Mesendoderm (in vitro differentiated cells): ENCODE measurements at regions not wholly inside any gene's neighbourhood (a gene's known extent, or its start where the extent isn't known, plus 50 kb on each side); places are given as distances from the start of the nearest gene placed in this dataset.

Experiments used
- DNase-seq: peaks from one replicate; pipeline ENCODE4 v3.0.0; 2013
- H2AK5ac ChIP-seq: 2 replicates; pipeline ENCODE4 v1.6.1; 2013; ENCODE audit warnings: low read length, inconsistent platforms
- H2BK120ac ChIP-seq: 2 replicates; pipeline ENCODE4 v1.6.1; 2013; ENCODE audit warnings: low read depth, mild to moderate bottlenecking, low read length, moderate library complexity, mixed read lengths
- H2BK15ac ChIP-seq: replicated peaks from 2 replicates; pipeline ENCODE4 v1.6.1; 2013; ENCODE audit warnings: low read depth, mild to moderate bottlenecking, moderate library complexity
- H2BK5ac ChIP-seq: 2 replicates; pipeline ENCODE4 v1.6.1; 2013; ENCODE audit warnings: low read length, inconsistent platforms
- H3K18ac ChIP-seq: 2 replicates; pipeline ENCODE4 v1.6.1; 2013; ENCODE audit warnings: mild to moderate bottlenecking, low read length, mixed read lengths
- H3K23ac ChIP-seq: one replicate; pipeline ENCODE4 v1.6.1; 2013; ENCODE audit warnings: low read length
- H3K27ac ChIP-seq: 2 replicates; pipeline ENCODE4 v1.5.1; 2013; ENCODE audit warnings: low read depth, mild to moderate bottlenecking, inconsistent platforms, low read length, moderate library complexity
- H3K27me3 ChIP-seq: 2 replicates; pipeline ENCODE4 v1.6.1; 2013; ENCODE audit warnings: low read length, control low read depth, mild to moderate bottlenecking, inconsistent platforms; ENCODE audit not compliant: insufficient read depth, poor library complexity
- H3K36me3 ChIP-seq: 2 replicates; pipeline ENCODE4 v1.6.1; 2013; ENCODE audit warnings: low read length, inconsistent platforms; ENCODE audit not compliant: control insufficient read depth, insufficient read depth
- H3K4ac ChIP-seq: one replicate; pipeline ENCODE4 v1.6.1; 2013; ENCODE audit warnings: low read depth, mild to moderate bottlenecking, low read length, moderate library complexity
- H3K4me1 ChIP-seq: 2 replicates; pipeline ENCODE4 v1.6.1; 2013; ENCODE audit warnings: low read depth, low read length, inconsistent platforms; ENCODE audit not compliant: control insufficient read depth
- H3K4me2 ChIP-seq: 2 replicates; pipeline ENCODE4 v1.6.1; 2013; ENCODE audit warnings: low read length
- H3K4me3 ChIP-seq: 2 replicates; pipeline ENCODE4 v1.5.1; 2013; ENCODE audit warnings: mild to moderate bottlenecking, low read length
- H3K56ac ChIP-seq: one replicate; pipeline ENCODE4 v1.6.1; 2013; ENCODE audit warnings: low read length
- H3K79me1 ChIP-seq: 2 replicates; pipeline ENCODE4 v1.6.1; 2013; ENCODE audit warnings: low read length, inconsistent platforms
- H3K79me2 ChIP-seq: 2 replicates; pipeline ENCODE4 v1.6.1; 2013; ENCODE audit warnings: mild to moderate bottlenecking, low read length; ENCODE audit not compliant: control insufficient read depth, insufficient read depth
- H3K9ac ChIP-seq: 2 replicates; pipeline ENCODE4 v1.6.1; 2013; ENCODE audit warnings: low read length, inconsistent platforms
- H4K5ac ChIP-seq: one replicate; pipeline ENCODE4 v1.6.1; 2013; ENCODE audit warnings: low read length
- H4K8ac ChIP-seq: one replicate; pipeline ENCODE4 v1.6.1; 2013; ENCODE audit warnings: low read depth, mild to moderate bottlenecking, control low read depth, low read length, moderate library complexity
- WGBS: extraction: QIAGEN DNeasy Blood & Tissue Kit; methylation state at CpG from one replicate; pipeline ENCODE4 v1.1.7; 2013; ENCODE audit warnings: low lambda C conversion rate, missing lambda C conversion rate; ENCODE audit not compliant: insufficient coverage; ENCODE audit errors: extremely low coverage; 5-methylcytosine and 5-hydroxymethylcytosine counted together

DNA sequence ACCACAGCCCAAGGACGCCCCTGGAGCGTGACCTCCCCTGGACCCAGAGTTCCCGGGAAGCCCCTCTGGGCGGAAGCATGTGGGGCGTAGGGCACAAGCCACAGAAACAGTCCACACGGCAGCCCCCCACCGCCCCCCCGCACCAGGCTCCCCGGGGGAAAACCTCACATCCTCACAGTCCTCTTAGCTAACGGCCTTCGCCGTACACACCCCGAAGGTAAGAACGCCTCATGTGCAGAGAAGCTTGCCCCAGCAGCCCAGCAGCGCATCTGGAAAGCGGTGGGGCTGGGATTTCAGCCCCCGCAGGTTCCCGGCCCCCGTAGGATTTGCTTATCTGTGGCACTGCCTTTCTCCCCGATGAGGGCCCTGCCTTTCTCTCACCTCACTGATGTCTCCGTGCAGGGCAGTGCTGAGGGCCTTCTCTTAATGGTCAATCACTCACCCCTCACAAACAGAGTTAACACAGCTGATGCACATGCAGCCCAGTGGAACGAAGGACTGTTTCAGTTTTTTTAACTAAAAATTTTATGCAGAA is 309.2 kb downstream of the BRD1 start:
- H3K23ac ChIP-seq, result no peak overlapping the region
- no peak overlapping the region for H4K8ac ChIP-seq
- H3K4me1 ChIP-seq, result no peaks in the 10 kb centered on the region
- no peak overlapping the region for H3K4me3 ChIP-seq
- H2BK15ac ChIP-seq, result no peak overlapping the region
- H3K79me1 ChIP-seq, result no peaks in the 10 kb centered on the region
- no peak overlapping the region for H3K27ac ChIP-seq
- H3K9ac ChIP-seq, result no peak overlapping the region
- H4K5ac ChIP-seq, result no peak overlapping the region
- no peak overlapping the region for H3K56ac ChIP-seq
- no peak overlapping the region for H3K18ac ChIP-seq
- no CpG with 5 or more reads among the region's 22 CpGs for WGBS
- H2BK5ac ChIP-seq, result no peak overlapping the region
- no peak for DNase-seq
- no peak overlapping the region for H2AK5ac ChIP-seq
- H2BK120ac ChIP-seq, result no peak overlapping the region
- no peak overlapping the region for H3K4me2 ChIP-seq
- no peak overlapping the region for H3K4ac ChIP-seq
- no peaks in the 10 kb centered on the region for H3K79me2 ChIP-seq
- no peaks in the 10 kb centered on the region for H3K27me3 ChIP-seq
- no peaks in the 10 kb centered on the region for H3K36me3 ChIP-seq

DNA sequence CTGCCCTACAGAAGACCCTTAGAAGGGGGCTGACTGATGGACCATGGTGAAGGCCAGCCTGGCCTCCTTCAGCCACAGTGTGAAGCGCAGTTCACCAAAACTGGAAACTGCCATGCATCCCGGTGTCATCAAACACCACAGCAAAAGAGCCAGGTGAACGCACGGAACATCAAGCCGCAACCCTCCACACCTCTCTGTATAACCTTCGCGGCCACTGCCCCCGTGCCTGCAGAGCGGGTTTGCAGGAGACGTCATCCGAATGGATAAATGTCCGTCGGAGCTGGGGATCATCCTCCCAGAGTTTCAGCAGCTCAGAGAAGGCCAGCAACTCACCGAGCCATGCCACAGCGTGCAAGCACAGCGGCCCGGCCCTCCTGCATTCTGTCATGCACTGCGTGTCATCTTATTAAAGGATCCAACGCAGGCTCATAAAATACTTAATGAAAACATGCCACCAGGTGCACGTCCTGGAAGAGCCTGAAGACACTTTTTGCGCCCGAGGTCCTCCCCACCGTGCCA is 309.9 kb downstream of the BRD1 start:
- WGBS, result no CpG with 5 or more reads among the region's 23 CpGs
- no peaks in the 10 kb centered on the region for H3K27me3 ChIP-seq
- H3K27ac ChIP-seq, result no peak overlapping the region
- H3K9ac ChIP-seq, result no peak overlapping the region
- no peak overlapping the region for H3K18ac ChIP-seq
- H3K4me1 ChIP-seq, result no peaks in the 10 kb centered on the region
- H2BK120ac ChIP-seq, result no peak overlapping the region
- H3K79me1 ChIP-seq, result no peaks in the 10 kb centered on the region
- no peak overlapping the region for H3K4me2 ChIP-seq
- H3K79me2 ChIP-seq, result no peaks in the 10 kb centered on the region
- no peak overlapping the region for H3K23ac ChIP-seq
- no peak overlapping the region for H4K5ac ChIP-seq
- no peak for DNase-seq
- H3K56ac ChIP-seq, result no peak overlapping the region
- H3K36me3 ChIP-seq, result no peaks in the 10 kb centered on the region
- no peak overlapping the region for H3K4ac ChIP-seq
- H2BK15ac ChIP-seq, result no peak overlapping the region
- H4K8ac ChIP-seq, result no peak overlapping the region
- H2AK5ac ChIP-seq, result no peak overlapping the region
- H3K4me3 ChIP-seq, result no peak overlapping the region
- H2BK5ac ChIP-seq, result no peak overlapping the region

DNA sequence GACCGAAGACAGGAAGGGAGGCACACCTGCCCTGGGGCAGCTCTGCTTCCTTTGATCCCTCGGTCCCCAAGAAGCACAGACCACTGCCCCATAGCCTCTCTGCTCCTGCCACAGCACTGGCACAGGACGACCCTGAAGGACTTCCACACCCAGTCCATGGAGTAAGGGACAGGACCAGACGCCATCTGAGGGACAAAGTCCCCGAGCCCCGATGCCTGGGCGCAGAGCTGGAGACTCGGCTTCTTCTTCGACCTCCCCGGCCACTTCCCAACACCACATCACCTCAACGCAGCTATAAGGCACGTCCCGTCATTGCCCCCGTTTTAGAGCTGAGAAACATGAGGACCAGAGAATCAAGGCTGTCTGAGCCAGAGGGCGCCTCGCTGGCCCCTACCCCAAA is 310.5 kb downstream of the BRD1 start:
- H3K4me1 ChIP-seq, result no peaks in the 10 kb centered on the region
- no peak overlapping the region for H3K18ac ChIP-seq
- H3K36me3 ChIP-seq, result no peaks in the 10 kb centered on the region
- H2BK15ac ChIP-seq, result no peak overlapping the region
- H3K9ac ChIP-seq, result no peak overlapping the region
- H3K23ac ChIP-seq, result no peak overlapping the region
- no peak overlapping the region for H2BK5ac ChIP-seq
- DNase-seq, result no peak
- WGBS, result no CpG with 5 or more reads among the region's 16 CpGs
- H3K4me2 ChIP-seq, result no peak overlapping the region
- H2BK120ac ChIP-seq, result no peak overlapping the region
- H3K56ac ChIP-seq, result no peak overlapping the region
- no peak overlapping the region for H3K4me3 ChIP-seq
- no peak overlapping the region for H3K4ac ChIP-seq
- no peak overlapping the region for H4K8ac ChIP-seq
- no peaks in the 10 kb centered on the region for H3K27me3 ChIP-seq
- H3K79me2 ChIP-seq, result no peaks in the 10 kb centered on the region
- H3K79me1 ChIP-seq, result no peaks in the 10 kb centered on the region
- no peak overlapping the region for H2AK5ac ChIP-seq
- H3K27ac ChIP-seq, result no peak overlapping the region
- H4K5ac ChIP-seq, result no peak overlapping the region

DNA sequence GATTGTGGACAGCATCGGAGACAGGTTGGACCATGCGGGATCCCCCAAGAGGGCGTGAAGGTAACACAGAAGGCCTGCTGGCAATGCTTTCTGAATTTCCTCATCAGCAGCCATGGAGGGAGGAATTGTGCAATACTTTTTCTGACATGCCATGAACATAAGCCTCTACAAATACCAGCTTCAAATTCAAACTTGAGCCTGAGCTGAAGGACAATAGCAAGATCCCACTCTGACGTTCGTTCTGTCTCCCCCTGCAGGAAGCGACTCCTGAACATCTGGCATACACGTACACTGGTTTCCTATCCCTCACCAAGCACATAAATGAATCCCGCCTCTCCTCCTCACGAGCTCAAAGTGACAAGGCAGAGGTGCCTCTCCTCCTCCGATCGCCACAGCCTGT is 312.2 kb downstream of the BRD1 start:
- peak; percentile 35 for DNase-seq
- no CpG with 5 or more reads among the region's 11 CpGs for WGBS
- H3K27me3 ChIP-seq, result no peaks in the 10 kb centered on the region
- no peak overlapping the region for H4K5ac ChIP-seq
- H3K4me1 ChIP-seq, result no peaks in the 10 kb centered on the region
- no peaks in the 10 kb centered on the region for H3K79me1 ChIP-seq
- no peak overlapping the region for H2AK5ac ChIP-seq
- no peak overlapping the region for H2BK120ac ChIP-seq
- H3K27ac ChIP-seq, result no peak overlapping the region
- no peak overlapping the region for H3K23ac ChIP-seq
- H3K4me3 ChIP-seq, result no peak overlapping the region
- H3K18ac ChIP-seq, result no peak overlapping the region
- H3K36me3 ChIP-seq, result no peaks in the 10 kb centered on the region
- H3K4ac ChIP-seq, result no peak overlapping the region
- no peaks in the 10 kb centered on the region for H3K79me2 ChIP-seq
- H2BK15ac ChIP-seq, result no peak overlapping the region
- H2BK5ac ChIP-seq, result no peak overlapping the region
- H3K56ac ChIP-seq, result no peak overlapping the region
- no peak overlapping the region for H4K8ac ChIP-seq
- no peak overlapping the region for H3K9ac ChIP-seq
- no peak overlapping the region for H3K4me2 ChIP-seq

DNA sequence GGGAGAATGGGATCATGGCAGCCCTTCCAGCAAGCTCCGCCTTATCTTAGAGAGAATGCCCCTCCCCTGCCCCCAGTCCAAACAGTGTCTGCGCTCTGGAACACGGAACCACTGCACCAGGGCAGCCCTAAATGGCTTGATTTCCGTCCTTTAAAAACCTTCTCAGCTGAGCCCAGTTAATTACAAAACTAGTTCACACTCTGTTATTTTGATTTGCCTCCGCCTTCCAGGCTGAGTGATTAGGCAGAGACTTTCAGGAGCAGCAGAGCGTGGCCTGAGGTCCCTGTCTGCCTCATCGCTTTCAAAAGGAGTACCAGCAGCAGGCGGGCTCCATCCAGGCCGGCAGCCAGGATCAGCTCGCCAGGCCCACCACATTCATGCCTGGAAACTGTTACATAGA is 313.0 kb downstream of the BRD1 start:
- no CpG with 5 or more reads among the region's 10 CpGs for WGBS
- Histone ChIP-seq H3K36me3 (no peaks in the 10 kb centered on the region), H4K5ac (no peak overlapping the region), H3K27me3 (no peaks in the 10 kb centered on the region), H3K4ac (no peak overlapping the region), H2BK15ac (no peak overlapping the region), H3K79me1 (no peaks in the 10 kb centered on the region), H2BK120ac (no peak overlapping the region), H2AK5ac (no peak overlapping the region), H3K18ac (no peak overlapping the region), H4K8ac (no peak overlapping the region), H3K4me3 (no peak overlapping the region), H3K23ac (no peak overlapping the region), H3K27ac (no peak overlapping the region), H3K4me2 (no peak overlapping the region), H2BK5ac (no peak overlapping the region), H3K9ac (no peak overlapping the region), H3K4me1 (no peaks in the 10 kb centered on the region), H3K79me2 (no peaks in the 10 kb centered on the region), H3K56ac (no peak overlapping the region)
- no peak for DNase-seq

DNA sequence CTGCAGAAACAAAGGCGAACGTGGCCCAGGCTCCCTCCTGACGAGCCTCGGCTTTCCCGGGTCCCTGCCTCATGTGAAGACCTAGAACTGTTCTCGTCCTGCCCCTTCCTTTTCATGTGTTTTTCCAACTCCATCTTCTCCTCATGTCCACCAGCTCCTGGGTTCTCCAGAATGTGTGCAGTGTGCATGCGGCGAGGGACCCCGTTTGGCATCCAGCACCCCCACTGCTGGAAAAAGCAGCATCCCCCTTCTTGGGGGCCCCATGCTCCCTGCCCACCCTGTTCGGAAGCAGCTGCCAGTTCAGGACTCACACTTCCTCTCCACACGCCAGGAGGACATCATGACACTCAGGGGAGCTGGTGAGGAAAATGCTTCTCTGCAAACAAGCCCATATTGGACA is 313.5 kb downstream of the BRD1 start:
- Histone ChIP-seq H3K27ac (no peak overlapping the region), H3K56ac (no peak overlapping the region), H2BK120ac (no peak overlapping the region), H3K23ac (no peak overlapping the region), H3K4ac (no peak overlapping the region), H3K4me2 (no peak overlapping the region), H3K9ac (no peak overlapping the region), H3K79me2 (no peaks in the 10 kb centered on the region), H2AK5ac (no peak overlapping the region), H4K8ac (no peak overlapping the region), H3K18ac (no peak overlapping the region), H3K4me1 (no peaks in the 10 kb centered on the region), H3K36me3 (no peaks in the 10 kb centered on the region), H3K27me3 (no peaks in the 10 kb centered on the region), H3K4me3 (no peak overlapping the region), H3K79me1 (no peaks in the 10 kb centered on the region), H2BK15ac (no peak overlapping the region), H2BK5ac (no peak overlapping the region), H4K5ac (no peak overlapping the region)
- DNase-seq, result no peak
- no CpG with 5 or more reads among the region's 11 CpGs for WGBS
